ENCODE measurements at regions not wholly inside any gene's neighbourhood (a gene's known extent, or its start where the extent isn't known, plus 50 kb on each side); places are given as distances from the start of the nearest gene placed in this dataset.

DNA sequence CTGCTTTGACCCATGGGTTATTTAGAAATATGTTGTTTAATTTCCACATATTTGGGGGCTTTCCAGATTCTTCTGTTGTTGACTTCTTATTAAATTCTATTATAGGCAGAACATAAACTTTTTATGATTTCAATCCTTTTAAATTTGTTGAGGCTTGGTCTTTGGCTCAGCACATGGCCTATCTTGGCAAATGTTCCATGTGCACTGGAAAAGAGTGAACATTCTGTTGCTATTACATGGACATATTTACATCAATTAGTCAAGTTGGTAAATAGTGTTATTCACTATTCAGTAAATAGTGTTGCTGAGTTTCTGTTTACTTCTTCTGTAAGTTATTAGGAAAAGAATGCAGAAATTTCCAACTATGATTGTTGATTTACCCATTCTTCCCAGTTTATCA lies 75.4 kb downstream of the ETS2 start:
- Histone ChIP-seq H3K36me3 (replicated peaks; ENCODE audit: insufficient read depth, low read depth) (no peaks in the 10 kb centered on the region), H3K79me2 (no peaks in the 10 kb centered on the region), H4K20me1 (ENCODE audit: insufficient read depth, poor library complexity, severe bottlenecking) (no peaks in the 10 kb centered on the region), H3K27ac (no peak overlapping the region), H3K4me2 (no peak overlapping the region), H3K9me2 (replicated peaks; ENCODE audit: insufficient read depth) (no peaks in the 10 kb centered on the region), H3K4me1 (ENCODE audit: insufficient read depth) (no peaks in the 10 kb centered on the region), H3K9me3 (ENCODE audit: low read depth) (peaks cover 3% of the 10 kb centered on the region), H2AFZ (no peak overlapping the region), H3K4me3 (no peak overlapping the region), H3K27me3 (no peaks in the 10 kb centered on the region)
- no peak for DNase-seq (ENCODE audit: low spot score)
- TF ChIP-seq CTCF (IDR thresholded peaks at IDR 0.05; ENCODE audit: poor library complexity) (no peak), EZH2phosphoT487 (IDR thresholded peaks at IDR 0.05; ENCODE audit: low read depth, severe bottlenecking, unreplicated experiment) (no peak), EZH2 (IDR thresholded peaks at IDR 0.05; ENCODE audit: borderline replicate concordance) (no peak)

DNA sequence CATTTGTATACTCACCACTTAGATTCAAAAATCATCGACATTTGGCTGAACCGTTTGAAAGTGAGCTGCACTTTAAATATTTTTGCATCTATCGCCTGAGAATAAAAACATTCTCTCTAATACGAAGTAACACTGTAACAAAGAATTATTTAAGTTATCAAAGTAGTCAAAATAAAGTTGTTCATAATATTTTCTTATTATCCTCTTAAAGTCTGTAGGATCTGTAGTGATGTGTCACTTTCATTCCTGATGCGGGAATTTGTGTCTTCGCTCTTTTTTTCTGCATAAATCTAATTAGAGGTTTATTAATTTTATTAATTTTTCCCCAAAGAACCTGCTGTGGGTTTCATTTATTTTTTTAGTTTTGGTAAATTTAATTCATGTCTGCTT lies 74.8 kb downstream of the ETS2 start:
- no peak overlapping the region for H2AFZ ChIP-seq
- H4K20me1 ChIP-seq (ENCODE audit: insufficient read depth, poor library complexity, severe bottlenecking) = no peaks in the 10 kb centered on the region
- TF ChIP-seq EZH2 (IDR thresholded peaks at IDR 0.05; ENCODE audit: borderline replicate concordance) (no peak), EZH2phosphoT487 (IDR thresholded peaks at IDR 0.05; ENCODE audit: low read depth, severe bottlenecking, unreplicated experiment) (no peak), CTCF (IDR thresholded peaks at IDR 0.05; ENCODE audit: poor library complexity) (no peak)
- 94% methylated on average over 6 of the region's 6 CpGs for WGBS (ENCODE audit: low lambda C conversion rate, missing lambda C conversion rate)
- no peaks in the 10 kb centered on the region for H3K79me2 ChIP-seq
- H3K4me1 ChIP-seq (ENCODE audit: insufficient read depth) = no peaks in the 10 kb centered on the region
- H3K27ac ChIP-seq = no peak overlapping the region
- peaks cover 3% of the 10 kb centered on the region for H3K9me3 ChIP-seq (ENCODE audit: low read depth)
- no peaks in the 10 kb centered on the region for H3K27me3 ChIP-seq
- H3K9me2 ChIP-seq (replicated peaks; ENCODE audit: insufficient read depth) = no peaks in the 10 kb centered on the region
- no peak overlapping the region for H3K4me2 ChIP-seq
- no peaks in the 10 kb centered on the region for H3K36me3 ChIP-seq (replicated peaks; ENCODE audit: insufficient read depth, low read depth)
- no peak for DNase-seq (ENCODE audit: low spot score)
- no peak overlapping the region for H3K4me3 ChIP-seq

DNA sequence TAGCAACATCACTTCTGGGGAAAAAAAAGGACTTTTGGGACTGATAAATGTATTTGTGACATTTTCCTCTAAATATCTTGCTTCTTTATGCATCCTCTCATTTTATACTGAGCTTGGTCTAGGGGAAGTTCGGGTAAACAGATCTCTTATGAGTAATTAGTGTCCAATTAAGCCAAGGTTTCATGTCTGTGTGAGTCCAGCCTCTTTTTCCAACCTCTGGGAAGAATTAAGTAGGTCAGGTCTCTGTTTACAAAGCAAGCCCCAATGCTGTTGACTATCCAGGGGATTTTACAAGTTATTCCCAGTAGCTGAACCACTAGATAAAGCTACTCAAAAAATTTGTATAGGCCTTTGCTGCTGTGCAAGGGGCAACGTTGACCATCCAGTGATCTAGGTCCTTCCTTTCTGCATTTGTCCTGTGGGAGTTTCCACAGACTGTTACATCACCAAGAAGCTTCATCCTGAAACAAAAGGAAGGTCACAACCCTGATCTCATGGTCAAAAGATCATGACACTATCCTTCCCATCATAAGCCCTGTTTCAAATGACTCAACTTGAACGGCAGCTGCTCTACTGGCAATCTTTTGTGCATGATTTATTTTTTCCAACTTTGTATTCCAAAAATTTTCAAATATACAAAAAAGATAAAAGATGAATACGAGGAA lies 74.3 kb downstream of the ETS2 start:
- H3K79me2 ChIP-seq = no peaks in the 10 kb centered on the region
- no peaks in the 10 kb centered on the region for H4K20me1 ChIP-seq (ENCODE audit: insufficient read depth, poor library complexity, severe bottlenecking)
- TF ChIP-seq CTCF (IDR thresholded peaks at IDR 0.05; ENCODE audit: poor library complexity) (no peak), EZH2phosphoT487 (IDR thresholded peaks at IDR 0.05; ENCODE audit: low read depth, severe bottlenecking, unreplicated experiment) (no peak), EZH2 (IDR thresholded peaks at IDR 0.05; ENCODE audit: borderline replicate concordance) (no peak)
- H3K27me3 ChIP-seq = no peaks in the 10 kb centered on the region
- H3K4me1 ChIP-seq (ENCODE audit: insufficient read depth) = no peaks in the 10 kb centered on the region
- no peaks in the 10 kb centered on the region for H3K9me2 ChIP-seq (replicated peaks; ENCODE audit: insufficient read depth)
- H3K9me3 ChIP-seq (ENCODE audit: low read depth) = peaks cover 3% of the 10 kb centered on the region
- WGBS (ENCODE audit: low lambda C conversion rate, missing lambda C conversion rate) = 81% methylated on average over 4 of the region's 4 CpGs
- H3K4me2 ChIP-seq = no peak overlapping the region
- H3K27ac ChIP-seq = no peak overlapping the region
- no peak for DNase-seq (ENCODE audit: low spot score)
- no peaks in the 10 kb centered on the region for H3K36me3 ChIP-seq (replicated peaks; ENCODE audit: insufficient read depth, low read depth)
- no peak overlapping the region for H2AFZ ChIP-seq
- no peak overlapping the region for H3K4me3 ChIP-seq
